PC-3 (cell line): ENCODE measurements at regions not wholly inside any gene's neighbourhood (a gene's known extent, or its start where the extent isn't known, plus 50 kb on each side); places are given as distances from the start of the nearest gene placed in this dataset.

Experiments used
- EZH2 ChIP-seq: fragments of 300-600 bp; sonication (generic); IDR thresholded peaks from one replicate; pipeline ENCODE4 v1.6.1; 2017; ENCODE audit warnings: antibody characterized with exemption, mild to moderate bottlenecking, low read length; ENCODE audit not compliant: unreplicated experiment
- EZH2phosphoT487 ChIP-seq: fragments of 300-600 bp; sonication (generic); IDR thresholded peaks from 2 replicates; pipeline ENCODE4 v1.6.1; 2018; ENCODE audit warnings: mild to moderate bottlenecking, antibody characterized with exemption, low read length, borderline replicate concordance
- TF ChIP-seq, protein P1 (sequence below): fragments of 300-600 bp; sonication (generic); conservative IDR thresholded peaks from 2 replicates; pipeline ENCODE4 v1.5.1; 2017; ENCODE audit warnings: antibody characterized with exemption, low read depth, mild to moderate bottlenecking, low read length

DNA sequence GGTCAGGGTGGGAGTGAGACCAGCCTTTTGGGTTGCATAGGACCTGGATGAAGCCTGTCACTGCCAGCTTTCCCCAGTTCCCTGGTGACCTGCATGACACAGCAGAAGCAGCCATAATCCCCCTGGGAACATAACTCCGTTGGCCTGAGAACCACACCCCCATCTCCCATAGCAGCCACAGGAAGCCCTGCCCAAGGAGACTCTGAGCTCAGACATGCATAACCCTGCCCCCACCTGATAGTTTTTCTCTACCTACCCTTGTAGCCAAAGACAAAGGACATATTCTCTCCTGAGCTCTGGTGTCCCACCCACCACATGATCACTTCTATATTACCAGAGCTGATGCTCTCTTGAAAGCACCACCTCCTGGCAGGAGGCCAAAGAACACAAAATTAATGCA, 413.5 kb upstream of the HTR2A start:
- TF ChIP-seq, protein P1, sequence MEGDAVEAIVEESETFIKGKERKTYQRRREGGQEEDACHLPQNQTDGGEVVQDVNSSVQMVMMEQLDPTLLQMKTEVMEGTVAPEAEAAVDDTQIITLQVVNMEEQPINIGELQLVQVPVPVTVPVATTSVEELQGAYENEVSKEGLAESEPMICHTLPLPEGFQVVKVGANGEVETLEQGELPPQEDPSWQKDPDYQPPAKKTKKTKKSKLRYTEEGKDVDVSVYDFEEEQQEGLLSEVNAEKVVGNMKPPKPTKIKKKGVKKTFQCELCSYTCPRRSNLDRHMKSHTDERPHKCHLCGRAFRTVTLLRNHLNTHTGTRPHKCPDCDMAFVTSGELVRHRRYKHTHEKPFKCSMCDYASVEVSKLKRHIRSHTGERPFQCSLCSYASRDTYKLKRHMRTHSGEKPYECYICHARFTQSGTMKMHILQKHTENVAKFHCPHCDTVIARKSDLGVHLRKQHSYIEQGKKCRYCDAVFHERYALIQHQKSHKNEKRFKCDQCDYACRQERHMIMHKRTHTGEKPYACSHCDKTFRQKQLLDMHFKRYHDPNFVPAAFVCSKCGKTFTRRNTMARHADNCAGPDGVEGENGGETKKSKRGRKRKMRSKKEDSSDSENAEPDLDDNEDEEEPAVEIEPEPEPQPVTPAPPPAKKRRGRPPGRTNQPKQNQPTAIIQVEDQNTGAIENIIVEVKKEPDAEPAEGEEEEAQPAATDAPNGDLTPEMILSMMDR = no peak
- no peak for TF ChIP-seq EZH2
- TF ChIP-seq EZH2phosphoT487 = no peak
